HCT116 (cell line): ENCODE measurements at regions not wholly inside any gene's neighbourhood (a gene's known extent, or its start where the extent isn't known, plus 50 kb on each side); places are given as distances from the start of the nearest gene placed in this dataset.

ENCODE experiments used
- ATAC-seq: fragments of 200-7000 bp; cut with Tn5 transposase; 2 replicates; pipeline ENCODE4 v1.9.1; 2020; ENCODE audit warnings: mild to moderate bottlenecking, moderate library complexity
- BruUV-seq: library from RNA; stranded (reverse); fragments of 400-500 nt; replicated peaks from 2 replicates; lab custom pipeline; 2021; lab: Mats Ljungman, UMichigan
- CTCF ChIA-PET: fragments of 300-600 bp; sonication (Branson Sonifier 250); formaldehyde crosslinking; loops from one replicate; lab custom pipeline; 2021; ENCODE audit warnings: antibody characterized with exemption; lab: Charles Lee
- POLR2A ChIA-PET: fragments of 300-600, 350-600 bp; sonication (Branson Sonifier 250); formaldehyde crosslinking; loops from one replicate; lab custom pipeline; 2021; ENCODE audit warnings: antibody characterized with exemption; lab: Charles Lee
- RAD21 ChIA-PET, 2 experiments: fragments of 300-600 bp; sonication (Branson Sonifier 250); formaldehyde crosslinking; loops; one replicate each; lab custom pipeline; 2023; ENCODE audit warnings: low total read pairs in 2 of 2; ENCODE audit not compliant: uncharacterized antibody in 2 of 2, unreplicated experiment in 2 of 2, low non-redundant PET in 1 of 2; lab: Charles Lee
- DNase-seq: peaks from one replicate; pipeline ENCODE4 v3.0.0-alpha.2; 2010; ENCODE audit warnings: low read depth, low spot score
- H2AFZ ChIP-seq: fragments of 200-600 bp; shearing (Covaris generic), sonication (generic); 2 replicates; pipeline ENCODE4 v1.6.1; 2017; ENCODE audit warnings: low read depth, mixed run types, mixed read lengths, antibody characterized with exemption, low read length; ENCODE audit not compliant: poor library complexity, severe bottlenecking
- H3K27ac ChIP-seq: 2 replicates; pipeline ENCODE4 v1.5.1; 2012; ENCODE audit warnings: low read depth, low read length
- H3K27me3 ChIP-seq: fragments of 200-600 bp; sonication (generic); 2 replicates; pipeline ENCODE4 v1.6.1; 2016; ENCODE audit warnings: mixed run types, low read length, mixed read lengths; ENCODE audit not compliant: insufficient read depth
- H3K36me3 ChIP-seq, 2 experiments: fragments of 200-500 bp in 1 of 2; fragments of 200-600 bp in 1 of 2; sonication (Bioruptor generic) in 1 of 2; sonication (generic) in 1 of 2; 2 replicates each; pipeline versions ENCODE4 v1.5.1 to v1.6.1; 2014 to 2016; ENCODE audit warnings: low read length in 2 of 2, inconsistent platforms in 1 of 2, mixed read lengths in 1 of 2, mixed run types in 1 of 2; ENCODE audit not compliant: insufficient read depth in 2 of 2, control insufficient read depth in 1 of 2
- H3K4me1 ChIP-seq, 2 experiments: fragments of 200-600 bp in 1 of 2; sonication (generic) in 1 of 2; 2 replicates each; pipeline versions ENCODE4 v1.5.1 to v1.6.1; 2012 to 2017; ENCODE audit warnings: low read length in 2 of 2, inconsistent platforms in 1 of 2, mild to moderate bottlenecking in 1 of 2, mixed read lengths in 1 of 2, mixed run types in 1 of 2, moderate library complexity in 1 of 2; ENCODE audit not compliant: insufficient read depth in 2 of 2, control insufficient read depth in 1 of 2
- H3K4me2 ChIP-seq: fragments of 200-600 bp; sonication (generic); 2 replicates; pipeline ENCODE4 v1.6.1; 2017; ENCODE audit warnings: mixed run types, low read length, mixed read lengths
- H3K4me3 ChIP-seq, 2 experiments: fragments of 200-600 bp in 1 of 2; sonication (generic) in 1 of 2; replicated peaks in 1 of 2; 2 replicates each; pipeline ENCODE4 v1.5.1; 2011 to 2016; ENCODE audit warnings: low read length in 2 of 2, control low read depth in 1 of 2, low read depth in 1 of 2, mild to moderate bottlenecking in 1 of 2, mixed read lengths in 1 of 2, mixed run types in 1 of 2
- H3K79me2 ChIP-seq: fragments of 200-600 bp; sonication (generic); 2 replicates; pipeline ENCODE4 v1.6.1; 2017; ENCODE audit warnings: mild to moderate bottlenecking, mixed run types, low read length, moderate library complexity, mixed read lengths; ENCODE audit not compliant: insufficient read depth
- H3K9ac ChIP-seq: fragments of 200-600 bp; sonication (generic); 2 replicates; pipeline ENCODE4 v1.6.1; 2016; ENCODE audit warnings: low read length, mixed read lengths
- H3K9me2 ChIP-seq: fragments of 200-600 bp; sonication (generic), shearing (Covaris generic); 2 replicates; pipeline ENCODE4 v1.6.1; 2017; ENCODE audit warnings: mixed run types, mild to moderate bottlenecking, moderate library complexity; ENCODE audit not compliant: insufficient read depth
- H3K9me3 ChIP-seq, 2 experiments: fragments of 200-500 bp in 1 of 2; fragments of 200-600 bp in 1 of 2; sonication (Bioruptor generic) in 1 of 2; sonication (generic) in 1 of 2; 2 replicates each; pipeline ENCODE4 v1.6.1; 2014 to 2017; ENCODE audit warnings: low read length in 2 of 2, mixed read lengths in 2 of 2, inconsistent platforms in 1 of 2, low read depth in 1 of 2, mild to moderate bottlenecking in 1 of 2, mixed run types in 1 of 2, moderate library complexity in 1 of 2; ENCODE audit not compliant: control insufficient read depth in 1 of 2, insufficient read depth in 1 of 2
- H4K20me1 ChIP-seq: fragments of 200-600 bp; sonication (generic), shearing (Covaris generic); 2 replicates; pipeline ENCODE4 v1.6.1; 2017; ENCODE audit warnings: mixed run types, mild to moderate bottlenecking, moderate library complexity; ENCODE audit not compliant: insufficient read depth
- CEBPB ChIP-seq: IDR thresholded peaks from 2 replicates; pipeline ENCODE4 v1.6.1; 2012; ENCODE audit warnings: low read depth
- EGR1 ChIP-seq: IDR thresholded peaks from 2 replicates; pipeline ENCODE4 v1.6.1; 2012; ENCODE audit warnings: low read depth
- EZH2 ChIP-seq: fragments of 200-600 bp; sonication (generic); IDR thresholded peaks from 2 replicates; pipeline ENCODE4 v1.6.1; 2017; ENCODE audit warnings: antibody characterized with exemption, mixed run types
- EZH2phosphoT487 ChIP-seq: fragments of 200-600 bp; IDR thresholded peaks from 2 replicates; pipeline ENCODE4 v1.6.1; 2018; ENCODE audit warnings: antibody characterized with exemption, borderline replicate concordance
- FOSL1 ChIP-seq: IDR thresholded peaks from 2 replicates; pipeline ENCODE4 v1.6.1; 2012; ENCODE audit warnings: low read depth
- JUND ChIP-seq: IDR thresholded peaks from 2 replicates; pipeline ENCODE4 v1.6.1; 2012
- POLR2A ChIP-seq: IDR thresholded peaks from 2 replicates; pipeline ENCODE4 v1.7.0; 2011; ENCODE audit warnings: borderline replicate concordance; ENCODE audit not compliant: insufficient read depth, insufficient read length; ENCODE audit errors: extremely low read depth
- POLR2AphosphoS5 ChIP-seq: IDR thresholded peaks from 2 replicates; pipeline ENCODE4 v1.6.1; 2011; ENCODE audit warnings: mild to moderate bottlenecking, low read depth, low read length, moderate library complexity
- RAD21 ChIP-seq: IDR thresholded peaks from 2 replicates; pipeline ENCODE4 v1.6.1; 2012; ENCODE audit warnings: low read depth, mild to moderate bottlenecking
- SIN3A ChIP-seq: IDR thresholded peaks from 2 replicates; pipeline ENCODE4 v1.6.1; 2012; ENCODE audit warnings: low read depth
- SP1 ChIP-seq: IDR thresholded peaks from 2 replicates; pipeline ENCODE4 v1.6.1; 2012; ENCODE audit warnings: low read depth
- ZFX ChIP-seq: fragments of 450-650 bp; IDR thresholded peaks from 2 replicates; pipeline ENCODE4 v1.6.1; 2017
- ZNF274 ChIP-seq: fragments of 200-500 bp; sonication (Bioruptor generic); IDR thresholded peaks from 2 replicates; pipeline ENCODE4 v1.6.1; 2014; ENCODE audit warnings: mild to moderate bottlenecking, low read depth, low read length, inconsistent platforms
- intact Hi-C: fragments of 100-400 bp; cut with micrococcal nuclease; formaldehyde crosslinking; loops from 2 replicates; pipeline ENCODE4 v1.10.0; 2022
- TF ChIP-seq, protein P1 (sequence below): IDR thresholded peaks from 2 replicates; pipeline ENCODE4 v1.6.1; 2012
- TF ChIP-seq, protein P2 (sequence below): IDR thresholded peaks from 2 replicates; pipeline ENCODE4 v1.6.1; 2011; ENCODE audit warnings: mild to moderate bottlenecking, low read length, moderate library complexity; ENCODE audit not compliant: insufficient replicate concordance; ENCODE audit errors: extremely low read depth
- TF ChIP-seq, protein P3 (sequence below): IDR thresholded peaks from 2 replicates; pipeline ENCODE4 v1.6.1; 2012; ENCODE audit warnings: low read depth

DNA sequence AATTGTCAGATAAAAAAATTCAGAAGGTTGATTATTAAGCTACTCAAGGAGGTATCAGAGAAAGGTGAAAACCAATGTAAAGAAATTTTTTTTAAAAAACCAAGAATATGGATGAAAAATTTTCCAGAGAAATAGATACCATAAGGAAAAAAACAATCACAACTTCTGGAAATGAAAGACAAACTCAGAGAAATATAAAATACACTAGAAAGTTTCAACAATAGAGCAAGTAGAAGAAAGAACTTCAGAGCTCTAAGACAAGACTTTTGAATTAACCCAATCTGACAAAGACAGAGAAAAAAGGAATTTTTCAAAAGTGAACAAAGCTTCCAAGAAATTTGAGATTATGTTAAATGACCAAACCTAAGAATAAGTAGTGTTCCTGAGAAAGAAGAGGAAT, 62.9 kb upstream of the TEAD1 start:
- ChIA-PET RAD21 (interaction anchor here in 1 of 2 experiments (0.6 kb wide), 1 partner anchor 769 kb away, joined by 6 read pairs; no protein-coding TSS in a partner anchor), POLR2A (no interaction called here), CTCF (no interaction called here)
- H3K4me2 ChIP-seq: no peak overlapping the region
- peaks cover 0 to 3% of the 10 kb centered on the region in 2 experiments; a peak in 1 of 4 replicates for H3K4me1 ChIP-seq
- H3K27me3 ChIP-seq: no peaks in the 10 kb centered on the region
- H3K4me3 ChIP-seq: no peak overlapping the region
- H3K79me2 ChIP-seq: no peaks in the 10 kb centered on the region
- H3K9me2 ChIP-seq: no peaks in the 10 kb centered on the region
- no peak overlapping the region for H2AFZ ChIP-seq
- H3K27ac ChIP-seq: no peak overlapping the region
- no peak for ATAC-seq
- no peaks in the 10 kb centered on the region for H3K9me3 ChIP-seq
- DNase-seq: no peak
- no peaks in the 10 kb centered on the region for H4K20me1 ChIP-seq
- H3K36me3 ChIP-seq: no peaks in the 10 kb centered on the region
- no TSS peak for BruUV-seq
- no peak overlapping the region for H3K9ac ChIP-seq
- intact Hi-C loops: no loop called here
- no peak for TF ChIP-seq ZNF274
- no peak for TF ChIP-seq CEBPB
- no peak for TF ChIP-seq SP1
- no peak for TF ChIP-seq EGR1
- TF ChIP-seq POLR2AphosphoS5: no peak
- no peak for TF ChIP-seq RAD21
- no peak for TF ChIP-seq EZH2phosphoT487
- TF ChIP-seq, protein P1, sequence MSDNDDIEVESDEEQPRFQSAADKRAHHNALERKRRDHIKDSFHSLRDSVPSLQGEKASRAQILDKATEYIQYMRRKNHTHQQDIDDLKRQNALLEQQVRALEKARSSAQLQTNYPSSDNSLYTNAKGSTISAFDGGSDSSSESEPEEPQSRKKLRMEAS: no peak
- no peak for TF ChIP-seq POLR2A
- TF ChIP-seq, protein P2, sequence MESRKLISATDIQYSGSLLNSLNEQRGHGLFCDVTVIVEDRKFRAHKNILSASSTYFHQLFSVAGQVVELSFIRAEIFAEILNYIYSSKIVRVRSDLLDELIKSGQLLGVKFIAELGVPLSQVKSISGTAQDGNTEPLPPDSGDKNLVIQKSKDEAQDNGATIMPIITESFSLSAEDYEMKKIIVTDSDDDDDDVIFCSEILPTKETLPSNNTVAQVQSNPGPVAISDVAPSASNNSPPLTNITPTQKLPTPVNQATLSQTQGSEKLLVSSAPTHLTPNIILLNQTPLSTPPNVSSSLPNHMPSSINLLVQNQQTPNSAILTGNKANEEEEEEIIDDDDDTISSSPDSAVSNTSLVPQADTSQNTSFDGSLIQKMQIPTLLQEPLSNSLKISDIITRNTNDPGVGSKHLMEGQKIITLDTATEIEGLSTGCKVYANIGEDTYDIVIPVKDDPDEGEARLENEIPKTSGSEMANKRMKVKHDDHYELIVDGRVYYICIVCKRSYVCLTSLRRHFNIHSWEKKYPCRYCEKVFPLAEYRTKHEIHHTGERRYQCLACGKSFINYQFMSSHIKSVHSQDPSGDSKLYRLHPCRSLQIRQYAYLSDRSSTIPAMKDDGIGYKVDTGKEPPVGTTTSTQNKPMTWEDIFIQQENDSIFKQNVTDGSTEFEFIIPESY: no peak
- TF ChIP-seq, protein P3, sequence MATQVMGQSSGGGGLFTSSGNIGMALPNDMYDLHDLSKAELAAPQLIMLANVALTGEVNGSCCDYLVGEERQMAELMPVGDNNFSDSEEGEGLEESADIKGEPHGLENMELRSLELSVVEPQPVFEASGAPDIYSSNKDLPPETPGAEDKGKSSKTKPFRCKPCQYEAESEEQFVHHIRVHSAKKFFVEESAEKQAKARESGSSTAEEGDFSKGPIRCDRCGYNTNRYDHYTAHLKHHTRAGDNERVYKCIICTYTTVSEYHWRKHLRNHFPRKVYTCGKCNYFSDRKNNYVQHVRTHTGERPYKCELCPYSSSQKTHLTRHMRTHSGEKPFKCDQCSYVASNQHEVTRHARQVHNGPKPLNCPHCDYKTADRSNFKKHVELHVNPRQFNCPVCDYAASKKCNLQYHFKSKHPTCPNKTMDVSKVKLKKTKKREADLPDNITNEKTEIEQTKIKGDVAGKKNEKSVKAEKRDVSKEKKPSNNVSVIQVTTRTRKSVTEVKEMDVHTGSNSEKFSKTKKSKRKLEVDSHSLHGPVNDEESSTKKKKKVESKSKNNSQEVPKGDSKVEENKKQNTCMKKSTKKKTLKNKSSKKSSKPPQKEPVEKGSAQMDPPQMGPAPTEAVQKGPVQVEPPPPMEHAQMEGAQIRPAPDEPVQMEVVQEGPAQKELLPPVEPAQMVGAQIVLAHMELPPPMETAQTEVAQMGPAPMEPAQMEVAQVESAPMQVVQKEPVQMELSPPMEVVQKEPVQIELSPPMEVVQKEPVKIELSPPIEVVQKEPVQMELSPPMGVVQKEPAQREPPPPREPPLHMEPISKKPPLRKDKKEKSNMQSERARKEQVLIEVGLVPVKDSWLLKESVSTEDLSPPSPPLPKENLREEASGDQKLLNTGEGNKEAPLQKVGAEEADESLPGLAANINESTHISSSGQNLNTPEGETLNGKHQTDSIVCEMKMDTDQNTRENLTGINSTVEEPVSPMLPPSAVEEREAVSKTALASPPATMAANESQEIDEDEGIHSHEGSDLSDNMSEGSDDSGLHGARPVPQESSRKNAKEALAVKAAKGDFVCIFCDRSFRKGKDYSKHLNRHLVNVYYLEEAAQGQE: no peak
- TF ChIP-seq SIN3A: no peak
- no peak for TF ChIP-seq EZH2
- TF ChIP-seq ZFX: no peak
- TF ChIP-seq JUND: no peak
- TF ChIP-seq FOSL1: no peak
